Neural crest cell (in vitro differentiated cells): ENCODE measurements at regions not wholly inside any gene's neighbourhood (a gene's known extent, or its start where the extent isn't known, plus 50 kb on each side); places are given as distances from the start of the nearest gene placed in this dataset.

Experiments
- DNase-seq: peaks from one replicate; pipeline ENCODE4 v3.0.0; 2021; ENCODE audit warnings: low read depth, mixed read lengths, low spot score
- H3K27ac Mint-ChIP-seq: one replicate; pipeline ENCODE4 v1.8.0; 2021; ENCODE audit warnings: mild to moderate bottlenecking, mixed read lengths; ENCODE audit not compliant: unreplicated experiment
- H3K27me3 Mint-ChIP-seq: 2 replicates; pipeline ENCODE4 v1.8.0; 2021; ENCODE audit warnings: low read depth, mild to moderate bottlenecking, mixed read lengths
- H3K36me3 Mint-ChIP-seq: 2 replicates; pipeline ENCODE4 v1.8.0; 2021; ENCODE audit warnings: low read depth, mild to moderate bottlenecking, mixed read lengths
- H3K4me1 Mint-ChIP-seq: 2 replicates; pipeline ENCODE4 v1.8.0; 2021; ENCODE audit warnings: mixed read lengths
- H3K4me3 Mint-ChIP-seq: one replicate; pipeline ENCODE4 v1.8.0; 2021; ENCODE audit warnings: mild to moderate bottlenecking, mixed read lengths
- H3K9me3 Mint-ChIP-seq: 2 replicates; pipeline ENCODE4 v1.8.0; 2021; ENCODE audit warnings: mixed read lengths
- TF ChIP-seq, protein P1 (sequence below): fragments of 200-600 bp; sonication (generic); conservative IDR thresholded peaks from 2 replicates; pipeline ENCODE4 v1.5.0; 2021; ENCODE audit warnings: antibody characterized with exemption, mild to moderate bottlenecking

DNA sequence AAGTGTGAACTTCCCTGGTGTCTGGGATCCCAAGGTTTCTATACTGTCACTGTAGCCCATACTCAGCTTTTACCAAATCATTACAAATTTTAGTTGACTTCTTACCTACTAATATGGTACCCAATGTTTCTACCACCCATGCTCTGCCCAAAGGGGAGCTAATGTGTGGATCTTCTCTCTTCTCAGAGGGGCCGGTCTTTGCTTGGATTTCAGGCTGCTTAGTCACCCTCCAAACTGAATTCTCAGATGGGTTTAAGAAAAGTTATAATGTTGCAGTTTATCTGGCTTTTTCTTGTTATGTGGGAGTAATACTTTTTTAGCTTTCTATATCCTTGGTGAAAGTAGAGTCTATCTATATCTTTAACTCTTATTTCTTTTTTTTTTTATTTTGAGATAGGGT, 67.1 kb upstream of the AKAP13 start:
- H3K4me3 Mint-ChIP-seq, result no peak overlapping the region
- peaks cover 15% of the 10 kb centered on the region for H3K9me3 Mint-ChIP-seq

DNA sequence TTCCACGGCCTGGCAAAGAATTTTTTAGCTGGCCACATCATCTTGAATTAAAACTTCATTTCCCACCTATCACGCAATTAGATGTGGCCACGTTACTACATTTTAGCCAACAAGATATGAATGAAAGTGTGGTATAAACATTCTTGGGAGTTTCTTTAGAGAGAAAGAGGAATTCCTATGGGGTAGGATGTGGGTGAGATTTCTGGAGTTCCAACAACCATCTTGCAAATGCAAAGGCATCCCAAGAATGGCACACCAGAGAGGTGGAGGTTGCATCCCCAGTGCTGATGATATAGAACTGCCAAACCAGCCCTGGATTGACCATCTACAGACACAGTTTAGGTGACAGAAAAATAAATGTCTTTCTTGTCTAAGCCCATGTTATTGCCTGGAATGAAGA, 66.3 kb upstream of the AKAP13 start:
- no peaks in the 10 kb centered on the region for H3K27me3 Mint-ChIP-seq
- no peak overlapping the region for H3K27ac Mint-ChIP-seq
- TF ChIP-seq, protein P1, sequence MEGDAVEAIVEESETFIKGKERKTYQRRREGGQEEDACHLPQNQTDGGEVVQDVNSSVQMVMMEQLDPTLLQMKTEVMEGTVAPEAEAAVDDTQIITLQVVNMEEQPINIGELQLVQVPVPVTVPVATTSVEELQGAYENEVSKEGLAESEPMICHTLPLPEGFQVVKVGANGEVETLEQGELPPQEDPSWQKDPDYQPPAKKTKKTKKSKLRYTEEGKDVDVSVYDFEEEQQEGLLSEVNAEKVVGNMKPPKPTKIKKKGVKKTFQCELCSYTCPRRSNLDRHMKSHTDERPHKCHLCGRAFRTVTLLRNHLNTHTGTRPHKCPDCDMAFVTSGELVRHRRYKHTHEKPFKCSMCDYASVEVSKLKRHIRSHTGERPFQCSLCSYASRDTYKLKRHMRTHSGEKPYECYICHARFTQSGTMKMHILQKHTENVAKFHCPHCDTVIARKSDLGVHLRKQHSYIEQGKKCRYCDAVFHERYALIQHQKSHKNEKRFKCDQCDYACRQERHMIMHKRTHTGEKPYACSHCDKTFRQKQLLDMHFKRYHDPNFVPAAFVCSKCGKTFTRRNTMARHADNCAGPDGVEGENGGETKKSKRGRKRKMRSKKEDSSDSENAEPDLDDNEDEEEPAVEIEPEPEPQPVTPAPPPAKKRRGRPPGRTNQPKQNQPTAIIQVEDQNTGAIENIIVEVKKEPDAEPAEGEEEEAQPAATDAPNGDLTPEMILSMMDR, result no peak
- H3K9me3 Mint-ChIP-seq, result peaks cover 15% of the 10 kb centered on the region
- H3K4me3 Mint-ChIP-seq, result no peak overlapping the region
- no peak for DNase-seq
- H3K36me3 Mint-ChIP-seq, result no peaks in the 10 kb centered on the region
- peaks cover 24% of the 10 kb centered on the region for H3K4me1 Mint-ChIP-seq

More for the DNA sequence above, 67.1 kb upstream of the AKAP13 start:
- DNase-seq, result no peak
- TF ChIP-seq, protein P1, result no peak
- no peak overlapping the region for H3K27ac Mint-ChIP-seq
- no peaks in the 10 kb centered on the region for H3K36me3 Mint-ChIP-seq
- H3K27me3 Mint-ChIP-seq, result no peaks in the 10 kb centered on the region
- H3K4me1 Mint-ChIP-seq, result peaks cover 24% of the 10 kb centered on the region

DNA sequence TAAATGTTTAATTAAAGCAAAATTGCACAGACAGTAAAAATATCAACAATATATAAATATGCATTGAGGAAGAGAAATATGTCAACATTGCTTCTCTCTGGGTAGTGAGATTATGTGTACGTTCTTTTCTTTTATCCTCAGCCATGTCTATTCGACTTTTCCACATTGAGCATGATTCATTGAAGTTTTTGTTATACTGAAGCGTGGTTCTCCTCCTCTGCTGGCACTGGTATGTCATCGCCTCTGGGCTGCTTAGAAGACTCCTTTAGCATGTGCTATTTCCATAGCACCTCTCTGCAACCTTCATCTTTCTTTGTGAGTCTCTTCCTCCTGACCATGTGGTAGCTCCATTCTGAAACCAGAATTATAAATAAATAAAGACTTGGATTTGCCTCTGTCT, 65.8 kb upstream of the AKAP13 start:
- no peak for DNase-seq
- Mint-ChIP-seq H3K36me3 (no peaks in the 10 kb centered on the region), H3K27ac (no peak overlapping the region), H3K4me3 (no peak overlapping the region), H3K9me3 (peaks cover 15% of the 10 kb centered on the region), H3K27me3 (no peaks in the 10 kb centered on the region), H3K4me1 (peaks cover 24% of the 10 kb centered on the region)
- TF ChIP-seq, protein P1, result no peak

DNA sequence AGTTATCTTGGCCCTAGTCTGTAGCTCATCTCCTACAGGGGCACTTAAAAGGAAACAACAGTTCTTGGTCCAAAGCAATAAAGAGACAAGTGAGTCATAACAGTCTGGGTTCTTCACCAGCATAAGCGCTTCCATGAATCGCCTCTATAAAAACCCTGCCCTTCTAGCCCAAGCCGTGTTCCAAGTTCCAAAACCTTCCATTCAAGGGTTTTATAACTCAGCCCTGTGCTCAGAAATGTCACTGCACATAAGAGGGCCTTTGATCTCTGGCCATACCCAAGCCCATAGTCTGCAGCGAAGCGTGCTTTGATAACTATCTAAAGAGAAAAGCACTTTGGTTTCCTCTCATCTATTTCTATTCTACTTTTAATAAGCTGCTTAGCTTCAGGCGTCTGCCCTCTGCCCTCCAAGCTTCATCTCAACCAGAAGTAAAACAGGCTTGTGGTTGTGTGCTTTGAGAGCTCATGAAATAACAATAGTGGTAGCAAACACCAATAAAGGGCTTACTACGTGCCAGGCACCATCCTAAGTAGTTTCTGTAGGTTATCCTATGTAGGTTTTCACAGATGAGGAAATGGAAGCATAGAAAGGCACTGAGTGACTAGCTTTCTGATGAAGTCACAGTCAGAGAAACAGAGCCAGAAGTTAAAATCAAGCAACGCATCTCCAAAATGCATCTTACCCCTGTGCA, 64.0 kb upstream of the AKAP13 start:
- H3K4me3 Mint-ChIP-seq, result peak overlapping the region; percentile 42

DNA sequence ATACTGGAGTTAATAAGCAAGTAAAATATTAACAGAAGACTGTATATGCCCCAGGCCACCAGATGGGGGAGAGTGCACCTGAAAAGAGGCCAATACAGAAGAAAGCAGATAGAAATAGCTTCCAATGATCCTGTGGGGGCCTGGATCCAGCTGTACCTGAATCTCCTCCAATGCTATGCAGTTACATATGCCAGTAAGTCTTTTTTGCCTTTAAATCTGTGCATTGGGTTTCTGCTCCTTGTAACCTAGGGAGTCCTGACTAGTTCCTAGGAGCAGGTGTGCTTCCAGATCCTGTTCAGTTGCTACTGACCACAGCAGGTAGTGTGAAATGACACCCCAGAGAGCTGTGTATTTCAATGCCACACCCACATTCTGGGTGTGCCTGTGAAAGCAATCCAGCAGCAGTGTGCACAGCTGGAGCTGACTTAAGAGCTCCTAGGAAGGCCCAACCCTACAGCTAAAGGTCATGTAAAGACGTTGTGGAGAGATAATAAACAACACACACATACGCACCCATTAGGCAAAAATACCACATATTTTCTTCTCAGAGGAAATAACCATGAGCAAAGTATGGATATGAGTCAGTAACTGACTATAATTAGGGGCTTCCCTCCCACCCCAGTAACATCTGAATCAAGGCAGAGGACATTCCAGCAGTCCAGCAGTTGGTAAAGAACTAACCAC, 62.2 kb upstream of the AKAP13 start:
- no peak for DNase-seq
- H3K4me3 Mint-ChIP-seq, result no peak overlapping the region
- H3K27ac Mint-ChIP-seq, result no peak overlapping the region
- TF ChIP-seq, protein P1, result peak; percentile 35
- H3K9me3 Mint-ChIP-seq, result peaks cover 11% of the 10 kb centered on the region
- H3K4me1 Mint-ChIP-seq, result peaks cover 24% of the 10 kb centered on the region
- peaks cover 1% of the 10 kb centered on the region for H3K36me3 Mint-ChIP-seq
- no peaks in the 10 kb centered on the region for H3K27me3 Mint-ChIP-seq

More for the DNA sequence above, 64.0 kb upstream of the AKAP13 start:
- Mint-ChIP-seq H3K4me1 (peaks cover 24% of the 10 kb centered on the region), H3K27me3 (no peaks in the 10 kb centered on the region), H3K27ac (peak overlapping the region; percentile 6), H3K9me3 (peaks cover 15% of the 10 kb centered on the region), H3K36me3 (no peaks in the 10 kb centered on the region)
- no peak for DNase-seq
- TF ChIP-seq, protein P1, result no peak
